ENCODE measurements at regions not wholly inside any gene's neighbourhood (a gene's known extent, or its start where the extent isn't known, plus 50 kb on each side); places are given as distances from the start of the nearest gene placed in this dataset.

DNA sequence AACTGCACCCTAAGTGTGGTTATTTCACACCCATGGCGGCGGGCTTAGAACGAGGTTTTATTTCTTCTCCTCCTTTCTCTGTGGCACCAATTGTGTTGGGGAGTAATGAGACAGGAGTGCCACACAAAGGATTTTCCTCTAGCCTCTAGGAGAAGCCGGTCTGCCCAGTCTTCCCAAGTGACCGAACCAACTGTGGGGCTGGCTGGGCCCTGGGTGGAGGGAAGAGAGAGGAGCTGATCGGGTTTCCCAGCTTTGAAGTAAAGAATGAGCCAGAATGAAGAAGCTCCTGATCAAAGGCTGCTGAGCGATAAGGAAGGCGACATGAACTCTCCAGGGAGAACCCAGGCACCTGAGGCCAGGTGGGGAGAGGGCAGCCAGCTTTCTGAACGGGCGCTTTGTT, 616.0 kb upstream of the BTBD3 start:
- no peak overlapping the region for H3K4me3 Mint-ChIP-seq
- DNase-seq (no peak), ATAC-seq (replicated peaks) (no peak)
- no peak overlapping the region for H3K27ac Mint-ChIP-seq
- H3K4me1 Mint-ChIP-seq (ENCODE audit: low read depth in 2 of 2), result no peaks in the 10 kb centered on the region
- H3K36me3 Mint-ChIP-seq (ENCODE audit: insufficient read depth), result no peaks in the 10 kb centered on the region
- peaks cover 0 to 7% of the 10 kb centered on the region in 2 donors for H3K9me3 Mint-ChIP-seq
- H3K27me3 Mint-ChIP-seq, result no peaks in the 10 kb centered on the region

DNA sequence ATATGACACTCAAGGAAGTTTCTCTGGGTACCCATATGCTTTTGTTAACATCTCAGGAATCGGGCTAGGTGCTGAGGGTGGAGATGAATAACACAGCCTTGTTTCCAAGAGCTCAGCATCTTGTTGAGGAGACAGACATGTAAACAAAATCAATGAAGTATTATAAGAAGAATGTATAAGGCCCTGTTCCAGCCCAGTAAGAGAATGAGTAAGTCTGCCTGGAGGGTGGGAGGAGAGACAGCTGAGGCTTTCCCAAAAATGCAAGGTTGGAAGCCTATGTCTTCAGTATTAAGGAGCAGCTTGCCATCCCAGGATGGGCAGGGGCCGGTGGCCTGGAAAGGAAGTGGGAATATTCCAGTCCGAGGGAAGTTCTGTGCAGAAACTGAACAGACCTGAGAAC, 615.3 kb upstream of the BTBD3 start:
- Mint-ChIP-seq H3K27ac (no peak overlapping the region), H3K9me3 (peaks cover 4 to 5% of the 10 kb centered on the region in 2 donors), H3K36me3 (ENCODE audit: insufficient read depth) (no peaks in the 10 kb centered on the region), H3K4me1 (ENCODE audit: low read depth in 2 of 2) (no peaks in the 10 kb centered on the region), H3K27me3 (no peaks in the 10 kb centered on the region), H3K4me3 (no peak overlapping the region)
- ATAC-seq (replicated peaks) (no peak), DNase-seq (no peak)

DNA sequence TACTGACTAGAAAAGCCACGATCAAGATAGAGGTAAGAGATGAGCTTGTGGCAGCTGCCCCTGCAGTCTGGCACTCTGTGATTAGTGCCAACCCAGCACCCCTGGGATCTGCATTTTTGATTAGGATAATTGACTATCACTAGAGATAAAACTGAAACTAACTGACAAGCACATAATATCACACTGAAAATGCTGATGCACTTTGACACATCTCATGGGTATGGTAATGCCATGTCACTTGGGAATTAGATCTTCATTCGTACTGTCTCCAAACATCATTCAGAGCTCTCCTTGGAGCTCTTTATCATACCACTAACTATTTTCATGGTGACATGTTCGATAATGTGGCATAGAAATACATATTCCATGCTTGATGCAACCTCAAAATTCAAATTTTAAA, 612.9 kb upstream of the BTBD3 start:
- no peak overlapping the region for H3K27ac Mint-ChIP-seq
- ATAC-seq (replicated peaks) (no peak), DNase-seq (no peak)
- H3K9me3 Mint-ChIP-seq, result peaks cover 4 to 8% of the 10 kb centered on the region in 2 donors
- no peak overlapping the region for H3K4me3 Mint-ChIP-seq
- no peaks in the 10 kb centered on the region for H3K4me1 Mint-ChIP-seq (ENCODE audit: low read depth in 2 of 2)
- no peaks in the 10 kb centered on the region for H3K27me3 Mint-ChIP-seq
- no peaks in the 10 kb centered on the region for H3K36me3 Mint-ChIP-seq (ENCODE audit: insufficient read depth)

DNA sequence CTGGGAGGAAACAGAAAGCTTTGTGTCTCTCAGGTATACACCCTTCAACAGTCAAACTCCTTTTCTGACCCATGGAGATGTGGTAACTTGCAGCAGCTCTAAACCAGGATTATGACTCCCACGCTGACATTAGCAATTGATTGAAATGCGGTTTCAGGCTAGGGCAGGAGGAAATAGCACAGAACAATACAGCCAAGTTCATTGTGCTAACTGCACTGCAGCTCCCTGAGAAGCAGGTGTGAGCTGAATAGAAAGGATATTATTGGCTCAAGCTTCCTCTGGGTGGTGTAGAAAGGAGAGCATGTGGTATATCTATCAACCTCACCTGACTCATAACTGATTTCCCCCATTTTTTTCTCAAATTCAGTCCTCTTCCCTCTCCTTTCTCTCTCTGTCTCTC, 612.3 kb upstream of the BTBD3 start:
- no peaks in the 10 kb centered on the region for H3K27me3 Mint-ChIP-seq
- DNase-seq (no peak), ATAC-seq (replicated peaks) (no peak)
- no peak overlapping the region for H3K4me3 Mint-ChIP-seq
- H3K4me1 Mint-ChIP-seq (ENCODE audit: low read depth in 2 of 2), result no peaks in the 10 kb centered on the region
- H3K36me3 Mint-ChIP-seq (ENCODE audit: insufficient read depth), result no peaks in the 10 kb centered on the region
- H3K27ac Mint-ChIP-seq, result no peak overlapping the region
- peaks cover 4 to 8% of the 10 kb centered on the region in 2 donors for H3K9me3 Mint-ChIP-seq

DNA sequence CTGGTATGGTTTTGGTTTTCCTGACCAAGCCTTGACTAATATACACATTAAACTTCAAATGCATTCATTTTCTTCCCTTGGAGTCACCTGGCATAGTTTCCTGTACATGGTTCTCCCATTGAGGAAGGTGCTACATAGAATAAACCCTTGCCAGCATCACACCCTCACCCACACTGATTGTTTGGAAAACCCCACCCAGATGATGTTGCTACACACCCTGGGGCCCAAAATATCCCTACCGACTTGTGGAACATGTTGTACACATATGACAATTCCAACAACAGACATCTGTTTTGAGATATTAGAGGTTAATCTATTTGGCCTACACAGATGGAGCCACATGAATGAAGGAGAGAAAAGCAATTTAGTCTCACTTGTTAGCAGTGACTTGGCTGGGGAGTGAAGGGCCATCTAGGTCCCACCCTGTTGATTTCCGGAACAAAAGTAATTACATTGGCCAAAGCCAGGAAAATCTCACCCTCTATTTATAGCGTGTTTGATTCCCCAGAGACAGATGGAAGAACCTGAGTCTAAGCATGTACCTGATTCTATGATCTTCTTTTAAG, 606.0 kb upstream of the BTBD3 start:
- no peak overlapping the region for H3K27ac Mint-ChIP-seq
- H3K36me3 Mint-ChIP-seq (ENCODE audit: insufficient read depth), result no peaks in the 10 kb centered on the region
- ATAC-seq (replicated peaks) (no peak), DNase-seq (no peak)
- H3K4me1 Mint-ChIP-seq (ENCODE audit: low read depth in 2 of 2), result no peaks in the 10 kb centered on the region
- H3K4me3 Mint-ChIP-seq, result no peak overlapping the region
- peaks cover 4 to 8% of the 10 kb centered on the region in 2 donors for H3K9me3 Mint-ChIP-seq
- no peaks in the 10 kb centered on the region for H3K27me3 Mint-ChIP-seq

DNA sequence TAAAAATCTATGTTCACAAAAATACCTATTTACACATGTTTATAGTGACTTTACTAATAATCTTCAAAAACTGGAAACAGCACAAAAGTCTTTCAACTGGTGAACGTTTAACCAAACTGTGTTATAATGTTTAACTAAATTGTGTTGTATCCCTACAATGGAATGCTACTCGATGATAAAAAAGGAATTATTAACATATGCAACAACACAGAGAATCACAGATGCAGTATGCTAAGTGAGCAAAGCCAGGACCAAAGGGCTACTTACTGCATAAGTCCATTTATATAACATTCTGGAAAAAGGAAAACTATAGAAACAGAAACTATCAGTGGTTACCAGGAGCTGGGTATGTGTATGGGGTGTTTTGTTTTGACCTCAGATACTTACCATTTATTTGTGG, 602.2 kb upstream of the BTBD3 start:
- peaks cover 0 to 4% of the 10 kb centered on the region in 2 donors for H3K9me3 Mint-ChIP-seq
- H3K4me1 Mint-ChIP-seq (ENCODE audit: low read depth in 2 of 2), result no peaks in the 10 kb centered on the region
- no peaks in the 10 kb centered on the region for H3K27me3 Mint-ChIP-seq
- H3K36me3 Mint-ChIP-seq (ENCODE audit: insufficient read depth), result no peaks in the 10 kb centered on the region
- ATAC-seq (replicated peaks) (no peak), DNase-seq (no peak)
- H3K4me3 Mint-ChIP-seq, result no peak overlapping the region
- H3K27ac Mint-ChIP-seq, result no peak overlapping the region

DNA sequence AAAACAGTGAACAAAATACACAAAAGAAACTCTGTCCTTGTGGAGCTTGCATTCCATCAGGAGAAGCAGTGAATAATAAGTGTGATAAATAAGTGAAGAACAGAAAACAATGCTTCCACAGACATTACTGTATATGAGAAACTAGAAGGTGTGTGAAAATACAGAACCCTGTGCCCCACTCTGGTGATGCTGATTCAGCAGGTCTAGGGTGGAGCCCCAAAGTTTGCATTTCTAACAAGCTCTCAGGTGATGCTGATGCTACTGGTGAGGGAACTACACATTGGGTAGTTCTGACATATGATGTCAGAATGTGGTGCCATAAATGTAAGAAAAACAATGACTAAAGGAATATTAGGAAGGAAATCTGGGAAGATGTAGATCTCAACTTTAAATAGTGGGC, 601.4 kb upstream of the BTBD3 start:
- H3K9me3 Mint-ChIP-seq, result peaks cover 0 to 4% of the 10 kb centered on the region in 2 donors
- H3K4me3 Mint-ChIP-seq, result no peak overlapping the region
- H3K4me1 Mint-ChIP-seq (ENCODE audit: low read depth in 2 of 2), result no peaks in the 10 kb centered on the region
- ATAC-seq (replicated peaks) (no peak), DNase-seq (no peak)
- H3K27me3 Mint-ChIP-seq, result no peaks in the 10 kb centered on the region
- no peak overlapping the region for H3K27ac Mint-ChIP-seq
- no peaks in the 10 kb centered on the region for H3K36me3 Mint-ChIP-seq (ENCODE audit: insufficient read depth)

DNA sequence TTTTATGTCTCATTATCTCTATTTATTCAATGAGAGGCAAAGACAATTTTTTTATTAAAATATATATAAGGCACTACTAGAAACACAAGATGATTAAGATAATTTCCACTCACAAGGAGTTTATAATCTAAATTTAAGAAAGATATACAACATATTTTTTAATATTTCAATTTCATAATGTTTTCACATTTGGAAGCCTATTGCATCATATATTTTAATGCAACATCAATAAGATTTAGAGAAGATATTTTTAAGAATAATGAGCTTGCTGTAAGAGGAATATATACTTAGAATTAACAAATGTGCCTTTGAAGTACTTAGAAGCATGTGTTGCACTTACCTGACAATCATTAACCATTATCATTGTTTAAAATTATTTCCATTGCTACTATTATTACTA, 597.7 kb upstream of the BTBD3 start:
- Mint-ChIP-seq H3K9me3 (peaks cover 1 to 3% of the 10 kb centered on the region in 2 donors), H3K4me1 (ENCODE audit: low read depth in 2 of 2) (no peaks in the 10 kb centered on the region), H3K27ac (no peak overlapping the region), H3K4me3 (no peak overlapping the region), H3K27me3 (no peaks in the 10 kb centered on the region), H3K36me3 (ENCODE audit: insufficient read depth) (no peaks in the 10 kb centered on the region)
- no peak for ATAC-seq (replicated peaks)
- DNase-seq, result no peak

DNA sequence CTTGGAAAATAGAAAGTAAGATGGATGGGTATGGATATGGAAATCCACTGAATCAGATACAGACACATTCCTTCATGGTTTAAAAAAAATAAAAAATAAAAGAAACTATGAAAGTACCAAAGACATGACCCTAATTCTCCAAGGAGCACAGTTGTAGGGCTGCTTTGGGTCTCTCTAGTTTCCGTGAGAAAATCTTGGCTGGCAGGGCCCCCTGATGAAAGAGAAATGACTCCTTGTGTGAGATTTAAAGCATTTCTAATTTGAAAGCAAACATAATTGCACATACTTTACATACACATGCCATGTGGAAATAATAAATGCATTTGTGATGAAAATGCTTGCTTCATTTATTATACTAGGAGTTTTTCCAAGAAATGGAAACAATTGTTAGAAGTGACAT, 593.9 kb upstream of the BTBD3 start:
- ATAC-seq (replicated peaks) (no peak), DNase-seq (no peak)
- no peaks in the 10 kb centered on the region for H3K4me1 Mint-ChIP-seq (ENCODE audit: low read depth in 2 of 2)
- H3K27me3 Mint-ChIP-seq, result no peaks in the 10 kb centered on the region
- no peak overlapping the region for H3K27ac Mint-ChIP-seq
- H3K36me3 Mint-ChIP-seq (ENCODE audit: insufficient read depth), result no peaks in the 10 kb centered on the region
- no peak overlapping the region for H3K4me3 Mint-ChIP-seq
- peaks cover 4 to 10% of the 10 kb centered on the region in 2 donors for H3K9me3 Mint-ChIP-seq

DNA sequence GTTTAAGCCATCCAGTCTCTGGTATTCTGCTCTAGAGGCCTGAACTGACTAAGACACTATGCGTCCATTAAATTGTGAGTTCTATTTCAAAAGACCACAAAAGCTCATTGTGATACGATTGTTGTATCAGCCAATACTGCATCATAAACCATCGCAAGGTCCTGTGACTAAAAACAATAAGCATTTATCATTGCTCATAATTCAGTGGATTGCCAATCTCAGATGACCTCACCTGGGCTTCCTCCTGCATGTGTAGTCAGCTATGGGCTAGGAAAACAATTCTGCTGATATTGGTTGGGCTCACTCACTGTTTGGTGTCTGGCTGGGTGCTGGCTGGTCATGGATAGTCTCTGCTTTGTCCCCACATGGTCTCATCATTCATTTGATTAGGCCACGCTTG, 592.7 kb upstream of the BTBD3 start:
- Mint-ChIP-seq H3K27ac (no peak overlapping the region), H3K4me3 (no peak overlapping the region), H3K27me3 (no peaks in the 10 kb centered on the region), H3K36me3 (ENCODE audit: insufficient read depth) (no peaks in the 10 kb centered on the region), H3K4me1 (ENCODE audit: low read depth in 2 of 2) (no peaks in the 10 kb centered on the region), H3K9me3 (peaks cover 4 to 10% of the 10 kb centered on the region in 2 donors)
- ATAC-seq (replicated peaks) (no peak), DNase-seq (no peak)

DNA sequence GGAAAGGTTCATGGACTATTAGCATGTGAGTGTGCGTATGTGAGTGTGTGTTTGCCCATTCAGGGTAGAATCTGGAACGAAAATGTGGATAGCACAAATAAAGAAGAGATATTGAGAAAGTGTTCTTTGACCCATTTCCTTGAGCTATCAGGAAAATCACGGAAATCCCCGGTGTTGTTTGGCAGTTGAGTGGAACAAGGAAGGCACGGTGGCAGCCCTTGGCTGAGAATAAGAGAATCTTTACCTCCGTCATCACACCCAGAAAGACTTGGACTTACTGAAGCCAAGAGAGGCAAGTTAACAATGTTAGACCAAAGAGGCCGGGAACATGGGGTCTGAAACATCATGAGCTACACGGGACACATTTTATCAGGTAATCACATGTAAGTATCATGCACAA, 588.9 kb upstream of the BTBD3 start:
- no peak for DNase-seq
- Mint-ChIP-seq H3K9me3 (peaks cover 7 to 19% of the 10 kb centered on the region in 2 donors), H3K36me3 (ENCODE audit: insufficient read depth) (no peaks in the 10 kb centered on the region), H3K27me3 (no peaks in the 10 kb centered on the region), H3K4me3 (no peak overlapping the region), H3K4me1 (ENCODE audit: low read depth in 2 of 2) (no peaks in the 10 kb centered on the region), H3K27ac (no peak overlapping the region)
- no peak for ATAC-seq (replicated peaks)

DNA sequence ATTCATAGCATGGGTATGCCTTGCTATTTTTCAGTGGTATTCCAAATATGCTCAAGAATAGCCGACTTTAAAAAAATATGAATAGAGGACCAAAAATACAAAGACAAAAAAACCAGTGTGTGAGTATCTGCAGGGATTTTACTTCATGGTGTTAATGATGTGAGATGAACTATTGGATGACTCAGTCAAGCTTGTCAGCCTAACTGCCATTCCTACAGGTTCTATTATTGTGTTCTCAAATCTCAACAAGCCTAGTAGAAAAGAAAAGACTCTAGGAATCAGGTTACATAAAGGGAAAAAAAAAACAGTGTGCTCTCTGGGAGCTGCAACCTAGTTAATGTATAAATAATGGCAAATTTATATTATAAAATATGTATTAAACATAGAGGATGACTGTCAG, 588.4 kb upstream of the BTBD3 start:
- H3K27ac Mint-ChIP-seq, result no peak overlapping the region
- H3K9me3 Mint-ChIP-seq, result peaks cover 7 to 19% of the 10 kb centered on the region in 2 donors
- no peak for DNase-seq
- no peaks in the 10 kb centered on the region for H3K27me3 Mint-ChIP-seq
- ATAC-seq (replicated peaks), result no peak
- no peaks in the 10 kb centered on the region for H3K36me3 Mint-ChIP-seq (ENCODE audit: insufficient read depth)
- no peak overlapping the region for H3K4me3 Mint-ChIP-seq
- H3K4me1 Mint-ChIP-seq (ENCODE audit: low read depth in 2 of 2), result no peaks in the 10 kb centered on the region

DNA sequence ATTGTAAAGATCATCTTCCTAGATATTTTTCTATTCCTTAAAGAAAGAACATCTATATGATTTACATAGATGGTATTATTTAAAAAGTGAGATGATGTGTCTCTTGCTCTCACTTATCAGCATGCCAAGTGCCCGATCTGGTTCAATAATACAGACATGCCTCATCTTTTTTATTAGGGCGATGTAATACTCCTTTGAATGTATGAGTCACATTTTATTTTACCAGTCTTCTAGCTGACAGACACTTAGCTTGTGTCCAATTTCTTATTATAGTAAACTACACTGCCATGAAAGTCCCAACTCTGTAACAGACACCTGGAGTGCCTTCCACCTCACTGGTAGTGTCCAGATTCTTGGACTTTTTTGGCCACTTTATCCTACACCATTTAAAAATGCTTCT, 586.6 kb upstream of the BTBD3 start:
- ATAC-seq (replicated peaks) (no peak), DNase-seq (no peak)
- Mint-ChIP-seq H3K9me3 (peaks cover 6 to 9% of the 10 kb centered on the region in 2 donors), H3K27ac (no peak overlapping the region), H3K4me3 (no peak overlapping the region), H3K36me3 (ENCODE audit: insufficient read depth) (no peaks in the 10 kb centered on the region), H3K27me3 (no peaks in the 10 kb centered on the region), H3K4me1 (ENCODE audit: low read depth in 2 of 2) (no peaks in the 10 kb centered on the region)

DNA sequence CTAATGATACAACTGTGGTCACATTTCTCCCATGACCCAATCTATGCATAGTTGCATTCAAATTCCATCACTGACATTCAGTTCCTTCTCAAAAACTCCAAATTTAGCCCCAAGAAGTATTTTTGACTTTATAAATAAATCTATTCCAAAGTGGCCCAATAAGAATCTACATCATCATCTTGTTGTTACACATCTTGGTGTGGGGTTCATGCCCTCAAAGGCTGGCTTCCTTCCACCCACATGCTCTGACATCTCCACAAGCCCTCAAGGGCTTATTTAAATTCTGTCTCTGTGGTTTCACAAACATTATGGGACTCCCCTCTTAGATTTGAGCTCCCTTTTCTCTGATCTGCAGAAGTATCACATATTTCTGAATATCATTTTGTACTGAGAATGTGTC, 585.3 kb upstream of the BTBD3 start:
- no peaks in the 10 kb centered on the region for H3K36me3 Mint-ChIP-seq (ENCODE audit: insufficient read depth)
- DNase-seq (no peak), ATAC-seq (replicated peaks) (no peak)
- H3K27me3 Mint-ChIP-seq, result no peaks in the 10 kb centered on the region
- H3K9me3 Mint-ChIP-seq, result peaks cover 6 to 9% of the 10 kb centered on the region in 2 donors
- no peaks in the 10 kb centered on the region for H3K4me1 Mint-ChIP-seq (ENCODE audit: low read depth in 2 of 2)
- H3K4me3 Mint-ChIP-seq, result no peak overlapping the region
- no peak overlapping the region for H3K27ac Mint-ChIP-seq

DNA sequence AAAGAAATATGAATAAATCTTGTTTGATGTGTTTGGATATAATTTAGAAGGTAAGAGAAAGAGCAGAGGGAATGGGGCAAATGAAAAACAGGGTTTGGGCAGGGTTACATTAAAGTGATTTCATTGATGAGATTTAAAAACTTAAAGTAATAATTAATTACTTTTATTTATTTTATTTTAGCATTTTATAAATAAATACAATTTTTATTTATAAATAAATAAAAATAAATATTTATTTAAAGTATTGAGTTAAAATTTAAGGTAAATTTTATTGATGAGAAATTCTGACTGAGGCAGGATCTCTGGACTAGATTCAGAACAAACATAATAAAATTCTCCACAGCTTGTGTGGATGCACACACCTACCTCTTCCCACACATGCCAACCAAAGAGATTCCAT, 584.1 kb upstream of the BTBD3 start:
- no peaks in the 10 kb centered on the region for H3K27me3 Mint-ChIP-seq
- ATAC-seq (replicated peaks), result no peak
- peaks cover 7 to 9% of the 10 kb centered on the region in 2 donors for H3K9me3 Mint-ChIP-seq
- no peak overlapping the region for H3K27ac Mint-ChIP-seq
- H3K4me1 Mint-ChIP-seq (ENCODE audit: low read depth in 2 of 2), result no peaks in the 10 kb centered on the region
- DNase-seq, result no peak
- H3K4me3 Mint-ChIP-seq, result no peak overlapping the region
- H3K36me3 Mint-ChIP-seq (ENCODE audit: insufficient read depth), result no peaks in the 10 kb centered on the region

All from effector memory CD8-positive, alpha-beta T cell (primary cell).